NCI-H1105 (cell line): ENCODE measurements at regions not wholly inside any gene's neighbourhood (a gene's known extent, or its start where the extent isn't known, plus 50 kb on each side); places are given as distances from the start of the nearest gene placed in this dataset.

ENCODE experiments used
- DNase-seq: peaks from one replicate; lab custom pipeline; 2025; lab: John Stamatoyannopoulos, UW

DNA sequence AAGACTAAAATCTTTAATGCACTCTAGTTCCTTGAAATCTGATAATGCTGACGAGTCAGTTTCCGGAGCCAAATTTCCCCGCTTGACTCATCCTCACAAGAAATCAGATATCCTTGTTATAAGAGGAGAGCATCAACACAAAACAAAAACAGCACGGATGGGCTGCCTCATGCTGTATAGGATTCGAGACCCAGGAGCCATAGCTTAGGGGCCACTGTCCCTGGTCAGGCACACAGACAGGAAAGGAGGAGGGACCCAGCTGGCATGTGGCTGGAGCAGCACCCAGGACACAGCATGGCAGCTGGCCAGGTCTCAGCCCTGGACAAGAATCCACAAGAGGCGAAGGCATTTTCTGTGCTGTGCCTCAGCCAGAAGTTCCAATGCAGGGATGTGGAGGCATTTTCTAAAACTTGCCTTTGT lies 110.2 kb upstream of the SPATA13 start:
- DNase-seq, result no peak

DNA sequence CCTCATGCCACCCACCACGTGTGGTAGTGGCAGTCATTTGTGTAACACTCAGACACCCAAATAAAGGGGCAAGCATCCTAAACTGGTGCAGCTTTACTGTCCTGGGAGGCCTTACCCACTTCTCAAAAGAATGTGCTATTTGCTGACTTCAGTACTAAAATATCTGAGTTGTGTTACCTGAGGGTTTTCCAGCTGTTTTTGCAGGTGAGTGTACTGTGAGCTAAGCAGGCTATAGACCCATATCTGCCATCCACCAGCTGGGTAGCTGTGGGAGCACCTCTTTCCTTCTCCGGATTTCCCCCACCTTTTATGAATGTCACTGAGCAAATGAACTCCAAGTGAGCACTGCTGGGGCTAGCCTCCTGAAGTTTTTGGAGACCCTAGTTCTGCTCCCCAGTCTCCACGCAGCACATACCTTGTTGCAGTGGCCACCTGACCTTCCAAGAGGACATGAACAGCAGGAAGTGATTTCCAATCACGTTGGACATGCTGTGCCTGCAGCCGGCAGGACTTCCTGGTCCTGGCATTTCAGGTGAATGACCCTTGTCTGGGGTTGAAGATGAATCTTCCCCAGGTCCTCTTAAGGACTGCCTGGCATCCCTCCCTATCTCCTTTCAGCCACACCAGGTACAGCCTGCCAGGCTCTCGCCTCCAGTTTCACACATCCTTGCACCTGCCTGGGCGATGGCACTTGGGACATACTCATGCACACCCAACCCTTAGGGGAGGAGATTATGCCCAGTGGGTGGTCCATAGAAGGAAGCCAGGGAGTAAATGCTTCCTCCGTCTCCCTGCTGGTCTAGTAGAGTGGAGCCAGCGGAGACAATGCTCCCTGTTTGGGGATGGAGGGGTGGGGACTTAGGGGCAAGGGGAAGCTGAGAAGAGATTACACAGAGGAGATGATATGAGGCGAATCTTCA lies 109.5 kb upstream of the SPATA13 start:
- DNase-seq, result no peak

DNA sequence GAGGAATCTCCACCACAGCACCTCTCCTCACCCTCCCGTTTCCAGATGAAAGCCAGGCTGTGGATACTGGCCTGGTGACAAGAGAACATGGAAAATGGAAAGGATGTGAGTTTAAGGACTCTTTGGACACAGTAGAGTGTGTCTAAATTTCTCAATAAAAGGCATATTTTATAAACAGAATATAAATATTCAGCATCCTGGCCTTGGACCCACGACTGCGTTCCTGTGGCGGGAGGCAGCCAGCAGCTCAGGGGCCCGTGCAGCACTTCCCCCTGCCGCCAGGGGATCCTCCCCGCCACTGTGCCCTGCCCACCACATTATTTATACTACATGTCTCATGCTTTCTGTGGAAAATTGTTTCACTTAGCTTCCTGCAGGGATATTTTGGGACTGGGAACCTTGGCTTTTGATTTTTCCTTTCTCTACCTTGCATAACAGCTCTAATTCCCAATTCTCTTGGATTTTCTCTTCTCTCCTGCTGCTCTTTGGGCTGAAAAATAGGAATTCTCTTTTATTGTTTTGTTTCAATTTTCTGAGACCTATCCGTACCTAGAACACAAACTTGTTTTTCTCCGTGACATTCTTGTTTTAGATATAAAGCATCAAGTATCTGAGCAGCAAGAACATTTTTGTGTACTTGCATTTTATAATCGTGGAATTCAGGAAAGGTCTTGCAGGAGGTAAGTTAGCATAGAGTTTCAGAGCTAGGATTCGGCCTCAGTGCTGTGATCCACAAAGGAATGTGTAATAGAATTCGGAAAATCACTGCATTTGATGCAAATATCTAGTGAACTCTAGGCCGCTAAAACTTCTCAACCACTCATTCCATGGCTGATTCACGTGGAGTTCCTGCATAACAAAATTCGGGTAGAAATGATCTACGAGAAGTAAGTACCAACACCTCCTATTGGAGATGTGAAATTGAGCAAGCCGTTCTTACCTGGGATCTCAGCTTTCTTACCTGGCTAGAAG lies 107.7 kb upstream of the SPATA13 start:
- DNase-seq, result no peak

DNA sequence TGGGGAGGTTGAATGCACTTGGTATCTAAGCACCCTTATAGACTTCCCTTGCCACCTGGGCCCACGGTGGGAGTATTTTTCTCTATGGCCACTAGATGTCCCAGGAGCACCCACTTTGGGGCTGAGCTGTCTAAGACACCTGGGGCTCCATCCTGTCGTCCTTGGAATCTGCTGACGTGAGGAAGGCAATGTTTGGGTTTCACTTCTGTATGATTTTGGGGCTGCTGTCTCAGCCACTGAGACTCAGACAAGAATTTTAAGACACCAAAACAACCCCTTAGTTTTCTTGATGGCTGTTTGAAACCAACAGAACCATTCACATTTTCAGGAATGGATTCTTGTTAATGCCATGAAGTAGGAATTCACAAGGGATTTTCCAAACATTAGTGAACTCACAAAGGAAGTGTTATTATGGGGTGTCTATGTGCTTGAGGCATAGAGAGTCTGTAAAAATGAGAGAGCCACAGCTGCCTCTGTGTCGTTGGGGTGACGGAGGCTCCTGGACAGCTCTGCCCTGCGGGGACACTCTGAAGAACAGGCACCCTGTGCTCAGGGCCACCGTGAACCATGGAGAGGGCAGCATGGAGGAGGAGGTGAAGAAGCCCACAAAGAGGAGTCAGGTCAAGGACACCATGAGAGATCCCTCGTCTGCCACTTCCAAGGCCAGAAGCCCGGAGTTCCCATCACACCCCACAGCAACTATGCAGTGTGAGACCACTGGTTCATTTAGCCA lies 106.8 kb upstream of the SPATA13 start:
- DNase-seq, result peak; percentile 28

DNA sequence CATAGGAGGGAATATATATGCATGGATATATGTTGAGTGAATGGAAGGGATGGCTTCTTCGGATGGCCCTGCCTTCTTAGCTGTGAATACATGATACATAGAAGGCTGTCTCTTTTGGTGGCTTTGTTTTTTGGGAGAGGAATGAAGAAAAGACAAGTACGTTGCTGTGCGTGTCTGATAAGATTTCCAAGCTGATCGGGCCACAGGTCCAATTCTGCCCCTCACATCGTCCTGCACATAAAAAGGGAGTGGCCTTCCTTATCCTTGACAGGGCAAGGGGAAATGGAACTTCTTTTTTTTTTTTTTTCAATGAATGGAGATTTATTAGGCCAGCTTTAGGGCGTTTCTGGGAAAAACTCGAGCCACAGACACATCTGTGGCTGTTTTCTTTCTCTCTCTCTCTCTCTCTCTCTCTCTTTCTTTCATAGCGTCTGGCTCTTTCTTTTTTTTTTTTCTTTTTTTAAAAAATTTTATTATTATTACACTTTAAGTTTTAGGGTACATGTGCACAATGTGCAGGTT lies 103.8 kb upstream of the SPATA13 start:
- no peak for DNase-seq

DNA sequence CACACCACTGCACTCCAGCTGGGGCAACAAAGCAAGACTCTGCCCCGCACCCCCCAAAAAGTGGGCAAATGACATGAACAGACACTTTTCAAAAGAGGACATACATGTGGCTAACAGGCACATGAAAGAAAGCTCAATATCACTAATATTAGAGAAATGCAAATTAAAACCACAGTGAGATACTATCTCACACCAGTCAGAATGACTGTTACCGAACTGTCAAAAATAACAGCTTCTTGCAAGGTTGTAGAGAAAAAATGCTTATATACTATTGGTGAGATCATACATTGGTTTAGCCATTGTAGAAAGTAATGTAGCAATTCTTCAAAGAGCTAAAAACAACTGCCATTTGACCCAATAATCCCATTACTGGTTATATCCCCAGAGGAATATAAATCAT lies 99.5 kb upstream of the SPATA13 start:
- DNase-seq, result no peak

DNA sequence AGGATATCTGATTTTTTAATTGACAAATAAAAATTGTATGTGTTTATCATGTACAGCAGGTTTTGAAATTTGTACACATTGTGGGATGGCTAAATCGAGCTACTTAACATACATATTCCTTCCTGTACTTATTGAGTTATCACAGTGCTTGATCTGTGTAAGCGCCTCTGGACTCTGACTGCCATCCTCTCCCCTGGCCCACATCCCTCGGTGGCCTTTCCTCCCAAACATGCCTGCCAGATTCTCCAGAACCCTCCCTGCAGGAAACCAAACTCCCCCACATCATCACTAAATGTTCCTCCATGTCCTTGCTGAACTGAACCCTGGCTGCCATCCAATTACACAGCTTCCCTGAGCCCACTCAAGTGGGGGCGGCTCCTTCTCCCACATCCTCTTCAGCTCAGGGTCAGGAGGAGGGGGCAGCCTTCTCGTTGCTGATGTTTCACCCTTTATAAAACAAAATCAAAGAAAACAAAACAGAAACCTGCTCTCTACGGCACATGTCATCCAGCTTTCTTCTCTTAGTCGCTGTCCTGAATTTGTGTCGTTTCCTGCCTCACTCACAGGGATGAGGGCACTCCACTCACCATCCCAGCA lies 97.1 kb upstream of the SPATA13 start:
- DNase-seq, result peak; percentile 21

DNA sequence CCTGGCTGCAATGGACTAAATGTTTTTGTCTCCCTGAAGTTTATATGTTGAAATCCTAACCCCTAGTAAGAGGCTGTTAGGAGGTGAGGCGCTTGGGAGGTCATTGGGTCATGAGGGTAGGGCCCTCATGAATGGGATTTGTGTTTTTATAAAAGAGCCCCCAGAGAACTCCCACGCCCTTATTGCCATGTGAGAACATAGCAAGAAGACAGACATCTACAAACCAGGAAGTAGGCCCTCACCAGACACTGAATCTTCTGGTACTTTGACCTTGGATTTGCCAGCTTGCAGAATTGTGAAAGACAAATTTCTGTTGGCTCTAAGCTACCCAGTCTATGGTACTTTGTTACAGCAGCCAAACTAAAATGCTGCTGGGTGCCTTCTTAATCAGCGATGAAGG lies 96.1 kb upstream of the SPATA13 start:
- no peak for DNase-seq

DNA sequence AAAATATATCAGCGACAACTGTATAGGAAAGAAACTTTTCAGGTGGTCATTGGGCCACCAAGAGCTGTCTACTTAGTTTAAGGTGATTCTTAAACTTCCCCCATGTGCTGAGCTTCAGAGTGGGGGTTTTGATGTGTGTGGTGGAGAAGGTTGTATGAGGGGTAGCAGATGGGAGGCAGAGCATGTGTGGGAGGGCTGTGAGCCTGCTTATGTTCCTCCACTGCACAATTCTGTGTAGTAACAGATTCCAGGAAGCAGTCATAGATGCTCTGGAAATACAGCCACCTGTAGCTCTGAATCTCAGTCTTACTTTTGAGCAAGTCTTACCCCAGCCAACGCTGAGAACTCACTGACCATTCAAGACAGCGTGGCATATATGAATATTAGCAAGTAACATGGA lies 95.3 kb upstream of the SPATA13 start:
- no peak for DNase-seq

DNA sequence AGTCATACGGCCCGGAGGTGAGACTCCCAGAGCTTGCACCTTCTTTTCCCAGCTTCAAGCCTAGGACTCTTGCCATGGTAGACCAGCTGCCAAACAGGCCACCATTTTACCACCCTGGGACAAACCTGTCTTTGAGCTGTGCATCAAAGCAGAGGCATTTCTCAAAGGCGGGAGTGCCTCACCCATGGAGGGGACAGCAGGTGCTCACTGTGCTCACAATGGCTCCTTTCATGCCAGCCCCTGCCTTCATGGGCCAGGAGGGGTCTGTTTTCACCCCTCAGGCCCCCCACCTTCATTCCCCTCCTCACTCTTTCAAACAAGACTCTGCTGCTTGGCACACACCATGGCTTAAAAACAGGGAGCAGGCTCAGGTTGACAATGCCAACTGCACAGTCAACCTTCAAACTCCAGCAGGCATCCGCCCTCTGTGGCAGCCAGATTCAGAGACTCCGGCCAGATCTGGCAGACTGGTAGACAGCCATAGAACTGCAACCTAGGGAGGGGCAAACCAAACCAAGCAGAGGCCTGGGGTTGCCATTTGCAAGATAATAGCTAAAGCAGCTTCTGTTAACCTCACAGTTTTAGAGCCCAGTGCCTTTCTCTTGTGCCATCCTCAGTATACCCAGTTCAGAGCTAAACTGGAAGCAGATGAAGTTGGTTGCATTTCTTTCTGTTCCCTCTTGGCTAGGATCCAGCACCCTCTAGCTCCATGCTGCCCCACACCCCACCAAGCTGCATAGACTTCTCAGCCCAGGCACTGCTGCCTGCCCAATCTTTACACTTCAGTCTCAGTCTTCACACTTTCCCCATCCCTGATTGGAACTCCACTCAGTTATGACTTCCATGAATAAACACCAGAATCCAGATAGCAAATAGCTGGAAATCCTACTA lies 93.9 kb upstream of the SPATA13 start:
- no peak for DNase-seq

DNA sequence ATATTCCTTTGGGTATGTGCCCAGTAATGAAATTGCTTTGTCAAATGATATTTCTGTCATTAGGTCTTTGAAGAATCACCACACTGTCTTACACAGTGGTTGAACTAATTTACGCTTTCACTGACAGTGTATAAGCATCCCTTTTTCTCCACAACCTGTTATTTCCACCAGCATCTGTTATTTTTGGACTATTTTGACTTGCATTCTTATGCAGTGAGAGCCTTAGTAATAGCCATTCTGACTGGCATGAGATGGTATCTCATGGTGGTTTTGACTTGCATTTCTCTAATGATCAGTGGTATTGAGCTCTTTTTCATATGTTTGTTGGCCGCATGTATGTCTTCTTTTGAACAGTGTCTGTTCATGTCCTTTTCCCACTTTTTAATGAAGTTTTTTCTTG lies 92.0 kb upstream of the SPATA13 start:
- DNase-seq, result no peak

DNA sequence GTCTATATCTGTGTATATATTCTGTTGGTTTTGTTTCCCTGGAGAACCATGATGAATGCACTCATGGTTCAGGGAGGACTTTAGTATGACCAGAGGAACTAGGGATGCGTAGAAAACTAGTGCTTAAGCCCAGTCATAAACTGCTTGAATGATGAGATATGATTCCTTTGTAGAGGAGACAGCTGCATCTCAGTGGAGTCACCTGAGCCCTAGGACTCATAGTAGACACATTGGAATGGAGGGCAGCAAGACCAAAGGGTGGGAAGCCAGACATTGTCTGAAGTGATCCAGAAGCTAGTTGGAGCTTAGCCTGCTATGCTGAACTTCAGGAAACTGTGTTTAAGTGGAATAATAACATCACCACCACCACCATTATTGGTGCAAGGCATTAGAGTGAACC lies 89.5 kb upstream of the SPATA13 start:
- no peak for DNase-seq

DNA sequence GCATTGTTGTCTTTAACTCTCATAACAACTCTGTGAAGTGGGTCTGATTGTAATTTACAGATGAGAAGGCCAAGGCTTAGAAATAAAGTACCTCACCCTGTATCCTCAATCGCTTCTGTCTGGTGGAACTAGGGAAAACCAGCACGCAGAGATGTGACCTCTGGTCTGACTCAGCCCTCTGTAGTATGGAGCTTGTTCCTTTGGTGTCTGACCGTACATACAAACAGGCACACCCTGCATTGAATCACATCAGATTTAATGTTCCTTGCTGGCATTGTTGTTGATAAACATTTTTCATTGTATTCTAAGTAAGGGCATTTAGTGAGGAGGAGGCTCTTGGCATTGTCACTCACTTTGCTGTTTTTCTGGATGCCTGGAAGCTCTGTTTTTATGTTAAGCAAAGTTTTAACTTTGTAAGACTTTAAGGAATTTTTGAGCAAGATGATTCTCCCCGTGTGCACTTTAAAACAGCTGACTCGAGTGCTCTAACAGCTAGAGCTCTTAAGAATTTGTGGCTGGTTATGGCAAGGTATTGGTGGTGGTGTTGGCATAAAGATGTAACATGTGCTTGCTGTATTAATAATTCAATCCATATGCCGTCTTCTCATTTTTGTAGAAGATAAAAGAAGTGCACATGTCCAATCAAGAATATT lies 89.0 kb upstream of the SPATA13 start:
- no peak for DNase-seq

DNA sequence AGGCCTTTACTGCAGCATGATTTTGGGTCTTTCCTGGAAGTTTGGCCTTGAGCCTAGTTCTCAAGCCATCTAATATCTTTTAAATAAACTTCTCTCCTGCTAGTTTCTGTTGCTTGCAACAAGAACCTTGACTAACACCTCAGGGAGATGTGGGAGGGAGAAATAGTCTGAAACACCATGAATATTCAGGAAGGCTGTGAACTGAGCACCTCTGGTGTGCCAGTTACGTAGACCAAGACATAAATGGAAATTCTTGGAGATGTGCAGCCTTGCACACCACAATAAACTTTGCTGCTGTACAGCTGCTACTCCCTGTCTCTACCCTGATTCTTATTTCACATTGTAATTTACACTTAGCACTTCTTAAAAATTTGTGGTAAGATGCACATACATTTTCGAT lies 86.9 kb upstream of the SPATA13 start:
- no peak for DNase-seq

DNA sequence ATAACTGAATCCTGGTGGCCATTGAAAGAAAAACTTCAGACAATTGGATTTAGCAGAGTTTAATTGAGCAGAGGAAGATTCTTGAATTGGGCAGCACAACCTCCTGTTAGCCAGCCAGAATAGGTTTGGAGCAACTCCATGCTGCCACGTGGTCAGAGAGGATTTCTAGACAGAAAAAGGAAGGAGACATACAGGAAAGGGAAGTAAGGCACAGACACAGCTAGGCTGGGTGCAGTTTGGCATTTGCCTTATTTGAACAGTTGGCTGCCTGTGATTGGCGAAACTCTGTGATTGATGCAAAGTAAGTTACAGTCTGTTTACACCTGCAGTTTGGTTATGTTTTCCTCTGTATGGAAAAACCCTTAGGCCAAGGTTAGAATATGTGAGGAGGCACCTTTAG lies 85.8 kb upstream of the SPATA13 start:
- DNase-seq, result no peak

DNA sequence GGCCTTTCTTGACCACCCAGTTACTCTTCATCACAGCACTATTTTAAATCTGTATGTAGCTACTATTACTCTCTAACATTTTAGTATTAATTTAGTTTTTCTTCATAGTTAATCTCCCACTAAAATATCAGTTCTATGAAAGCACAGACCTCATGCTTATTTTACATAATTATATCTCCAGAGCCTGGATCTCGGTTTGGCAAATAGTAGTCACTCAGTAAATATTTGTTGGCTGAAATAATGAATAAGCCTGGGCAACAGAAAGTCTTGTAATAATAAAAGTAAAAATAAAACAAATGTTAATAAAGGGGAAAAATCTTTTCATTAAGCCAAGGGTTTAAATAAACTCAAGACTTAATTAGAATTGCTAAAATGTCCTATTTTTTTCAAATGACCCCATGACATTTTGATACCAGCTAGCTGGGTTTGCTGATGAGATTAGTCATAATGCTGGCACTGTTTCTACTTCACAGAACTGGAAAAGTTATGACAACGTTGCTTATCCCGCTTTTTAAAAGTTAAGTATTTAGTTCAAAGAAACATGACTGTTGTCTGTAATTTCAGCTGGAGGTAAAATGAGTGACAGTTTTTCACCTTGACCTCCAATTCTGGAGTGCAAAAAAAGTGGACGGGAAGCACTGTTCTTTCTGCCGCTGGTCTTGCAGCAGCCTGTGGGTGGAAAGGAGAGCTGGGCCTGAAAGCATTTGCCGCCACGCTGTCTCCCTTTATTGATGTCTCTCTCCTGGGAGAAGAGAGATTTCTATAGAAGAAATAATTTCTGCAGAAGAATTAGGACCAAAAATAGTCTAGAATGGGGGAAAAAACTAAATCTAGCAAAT lies 85.2 kb upstream of the SPATA13 start:
- no peak for DNase-seq

DNA sequence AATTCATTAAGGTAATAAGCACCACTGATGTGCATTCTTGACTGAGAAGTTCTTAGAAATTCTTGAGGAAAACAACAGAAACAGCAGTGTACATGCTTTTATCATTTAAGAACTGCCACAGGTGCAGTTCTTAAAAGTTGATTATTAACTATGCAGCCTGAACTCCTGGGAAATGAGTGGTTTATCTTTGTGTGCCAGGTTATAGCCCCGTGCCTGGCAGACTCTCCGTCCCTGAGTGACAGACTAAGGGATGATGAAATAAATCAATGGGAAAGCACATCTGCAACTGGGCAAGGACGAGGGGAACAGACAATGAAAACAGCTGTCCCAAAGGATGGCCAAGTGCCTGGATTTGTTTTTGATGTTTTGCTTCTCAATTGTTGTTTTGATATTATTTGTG lies 84.4 kb upstream of the SPATA13 start:
- no peak for DNase-seq

DNA sequence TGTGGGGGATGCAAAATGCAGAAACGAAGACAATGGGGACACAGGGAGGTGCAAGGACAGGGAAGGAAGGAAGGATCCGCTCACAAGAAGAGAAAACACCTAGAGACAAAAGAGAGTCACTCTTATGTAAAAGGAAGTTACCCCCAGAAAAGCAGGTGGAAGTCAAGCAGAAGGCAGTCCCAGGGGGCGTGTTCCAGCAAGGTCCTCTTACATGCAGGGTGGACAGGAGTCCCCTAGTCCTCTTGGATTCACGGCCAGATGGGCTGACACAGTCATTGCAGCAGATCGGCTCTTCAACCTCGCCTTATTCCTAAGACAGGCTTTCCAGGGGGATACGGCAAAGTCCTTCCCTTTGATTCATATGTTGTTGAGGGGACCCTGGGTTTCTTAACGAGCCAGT lies 83.9 kb upstream of the SPATA13 start:
- DNase-seq, result no peak

DNA sequence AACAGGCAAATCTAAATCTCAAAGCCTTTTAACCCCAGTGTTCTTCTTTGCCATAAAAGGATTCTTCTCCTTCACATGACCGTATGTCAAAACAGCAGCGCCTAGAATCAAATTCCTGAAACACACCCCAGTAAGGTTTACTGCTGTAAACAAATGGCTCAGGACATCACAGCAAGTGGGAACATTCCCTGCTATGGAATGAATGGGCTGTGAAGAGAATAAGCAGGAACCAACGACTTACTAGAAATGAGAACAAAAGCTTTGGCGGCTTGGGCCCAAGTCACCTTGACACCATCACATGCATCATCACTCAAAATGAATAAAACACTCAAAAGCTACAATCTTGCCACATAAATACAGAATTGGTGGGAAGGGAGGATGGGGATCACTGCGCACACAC lies 80.4 kb upstream of the SPATA13 start:
- DNase-seq, result no peak
